Uterus (tissue), 2 donors: ENCODE measurements at regions not wholly inside any gene's neighbourhood (a gene's known extent, or its start where the extent isn't known, plus 50 kb on each side); places are given as distances from the start of the nearest gene placed in this dataset.

Experiments
- POLR2A ChIP-seq, 2 donors: fragments of 450-650 bp; IDR thresholded peaks; one replicate each; pipeline ENCODE4 v1.6.1; 2016; ENCODE audit warnings: antibody characterized with exemption in 2 of 2, mild to moderate bottlenecking in 1 of 2, moderate library complexity in 1 of 2
- TF ChIP-seq, protein P1 (sequence below), 4 experiments: fragments of 200-600 bp in 2 of 4; fragments of 450-650 bp in 2 of 4; sonication (generic) in 2 of 4; IDR thresholded peaks; one replicate each; pipeline ENCODE4 v1.5.1; 2016 to 2019; ENCODE audit warnings: antibody characterized with exemption in 4 of 4, mild to moderate bottlenecking in 2 of 4, moderate library complexity in 1 of 4

GRCh38 chr5:135276151-135276550 is 122.9 kb downstream of the MACROH2A1 start:
- TF ChIP-seq, protein P1, sequence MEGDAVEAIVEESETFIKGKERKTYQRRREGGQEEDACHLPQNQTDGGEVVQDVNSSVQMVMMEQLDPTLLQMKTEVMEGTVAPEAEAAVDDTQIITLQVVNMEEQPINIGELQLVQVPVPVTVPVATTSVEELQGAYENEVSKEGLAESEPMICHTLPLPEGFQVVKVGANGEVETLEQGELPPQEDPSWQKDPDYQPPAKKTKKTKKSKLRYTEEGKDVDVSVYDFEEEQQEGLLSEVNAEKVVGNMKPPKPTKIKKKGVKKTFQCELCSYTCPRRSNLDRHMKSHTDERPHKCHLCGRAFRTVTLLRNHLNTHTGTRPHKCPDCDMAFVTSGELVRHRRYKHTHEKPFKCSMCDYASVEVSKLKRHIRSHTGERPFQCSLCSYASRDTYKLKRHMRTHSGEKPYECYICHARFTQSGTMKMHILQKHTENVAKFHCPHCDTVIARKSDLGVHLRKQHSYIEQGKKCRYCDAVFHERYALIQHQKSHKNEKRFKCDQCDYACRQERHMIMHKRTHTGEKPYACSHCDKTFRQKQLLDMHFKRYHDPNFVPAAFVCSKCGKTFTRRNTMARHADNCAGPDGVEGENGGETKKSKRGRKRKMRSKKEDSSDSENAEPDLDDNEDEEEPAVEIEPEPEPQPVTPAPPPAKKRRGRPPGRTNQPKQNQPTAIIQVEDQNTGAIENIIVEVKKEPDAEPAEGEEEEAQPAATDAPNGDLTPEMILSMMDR (IDR thresholded peaks at IDR 0.05): no peak
- TF ChIP-seq POLR2A (IDR thresholded peaks at IDR 0.05): no peak
